HG02981 (cell line): ENCODE measurements at regions not wholly inside any gene's neighbourhood (a gene's known extent, or its start where the extent isn't known, plus 50 kb on each side); places are given as distances from the start of the nearest gene placed in this dataset.
"Not testable (repeated sequence)": the region's sequence is repeated elsewhere in the genome, so short reads cannot be mapped to it uniquely, and the experiment has no call there.

Source experiments
- ATAC-seq: cut with Tn5 transposase; IDR thresholded peaks from one replicate; pipeline ENCODE4 v1.9.1; 2021; ENCODE audit warnings: mild to moderate bottlenecking, moderate library complexity; ENCODE audit not compliant: unreplicated experiment

- no peak for ATAC-seq
Observed at GRCh38 chr13:61215601-61216000, 200.0 kb downstream of the PCDH20 start.

GRCh38 chr13:61215116-61215515, 200.5 kb downstream of the PCDH20 start:
- no peak for ATAC-seq

- no peak for ATAC-seq
Observed at GRCh38 chr13:61214551-61214950, 201.1 kb downstream of the PCDH20 start.

GRCh38 chr13:61205898-61206297, 209.8 kb downstream of the PCDH20 start:
- ATAC-seq = not testable (repeated sequence)

GRCh38 chr13:61204025-61204424, 211.6 kb downstream of the PCDH20 start:
- no peak for ATAC-seq

- ATAC-seq = no peak
Observed at GRCh38 chr13:61202042-61202441, 213.6 kb downstream of the PCDH20 start.

- no peak for ATAC-seq
Observed at GRCh38 chr13:61192826-61193225, 222.8 kb downstream of the PCDH20 start.

- ATAC-seq = no peak
Observed at GRCh38 chr13:61188057-61188456, 227.6 kb downstream of the PCDH20 start.

- ATAC-seq = no peak
Observed at GRCh38 chr13:61187471-61187870, 228.2 kb downstream of the PCDH20 start.

GRCh38 chr13:61183670-61184069, 232.0 kb downstream of the PCDH20 start:
- ATAC-seq = no peak

GRCh38 chr13:61180234-61180633, 235.4 kb downstream of the PCDH20 start:
- ATAC-seq = no peak

GRCh38 chr13:61179741-61180140, 235.9 kb downstream of the PCDH20 start:
- no peak for ATAC-seq

- ATAC-seq = no peak
Observed at GRCh38 chr13:61170856-61171255, 244.8 kb downstream of the PCDH20 start.

- ATAC-seq = no peak
Observed at GRCh38 chr13:61162636-61163035, 253.0 kb downstream of the PCDH20 start.

- ATAC-seq = no peak
Observed at GRCh38 chr13:61162106-61162505, 253.5 kb downstream of the PCDH20 start.

GRCh38 chr13:61156753-61157152, 258.9 kb downstream of the PCDH20 start:
- no peak for ATAC-seq

- no peak for ATAC-seq
Observed at GRCh38 chr13:61151062-61151461, 264.6 kb downstream of the PCDH20 start.

- no peak for ATAC-seq
Observed at GRCh38 chr13:61149331-61149730, 266.3 kb downstream of the PCDH20 start.

- ATAC-seq = no peak
Observed at GRCh38 chr13:61148691-61149315, 266.8 kb downstream of the PCDH20 start.

GRCh38 chr13:61148211-61148610, 267.4 kb downstream of the PCDH20 start:
- no peak for ATAC-seq

- ATAC-seq = no peak
Observed at GRCh38 chr13:61146571-61146970, 269.1 kb downstream of the PCDH20 start.

- no peak for ATAC-seq
Observed at GRCh38 chr13:61146158-61146557, 269.5 kb downstream of the PCDH20 start.
